Breast epithelium (tissue), 4 donors: ENCODE measurements at regions not wholly inside any gene's neighbourhood (a gene's known extent, or its start where the extent isn't known, plus 50 kb on each side); places are given as distances from the start of the nearest gene placed in this dataset.

Experiments
- DNase-seq, 2 donors: peaks; one replicate each; pipeline ENCODE4 v3.0.0-alpha.2; 2019; ENCODE audit warnings: low spot score in 2 of 2
- H3K27ac ChIP-seq, 2 donors: fragments of 200-600 bp; sonication (generic) in 1 of 2; one replicate each; pipeline ENCODE4 v1.5.1; 2016 to 2019; ENCODE audit warnings: mild to moderate bottlenecking in 1 of 2
- H3K27me3 ChIP-seq, 2 donors: fragments of 200-600 bp; sonication (generic) in 1 of 2; one replicate each; pipeline versions ENCODE4 v1.5.1 to v1.6.0; 2017 to 2019; ENCODE audit warnings: control low read depth in 1 of 2, mild to moderate bottlenecking in 1 of 2
- H3K36me3 ChIP-seq: fragments of 200-600 bp; one replicate; pipeline ENCODE4 v1.5.1; 2019
- H3K4me1 ChIP-seq, 2 donors: fragments of 200-600 bp; sonication (generic); one replicate each; pipeline ENCODE4 v1.5.1; 2016 to 2019; ENCODE audit warnings: control low read depth in 1 of 2
- H3K4me3 ChIP-seq, 3 donors: fragments of 200-600 bp; sonication (generic); 1 replicate in 2 of 3; 2 replicates in 1 of 3; pipeline ENCODE4 v1.5.1; 2016 to 2019; ENCODE audit warnings: mild to moderate bottlenecking in 3 of 3, moderate library complexity in 2 of 3
- H3K9me3 ChIP-seq, 2 donors: fragments of 200-600 bp; sonication (generic) in 1 of 2; one replicate each; pipeline ENCODE4 v1.5.1; 2016 to 2019; ENCODE audit warnings: control low read depth in 1 of 2
- CTCF ChIP-seq, 3 donors: fragments of 450-650 bp; IDR thresholded peaks; one replicate each; pipeline ENCODE4 v1.5.1; 2016 to 2017; ENCODE audit warnings: antibody characterized with exemption in 3 of 3, mild to moderate bottlenecking in 3 of 3, moderate library complexity in 3 of 3
- POLR2A ChIP-seq: fragments of 450-650 bp; IDR thresholded peaks from one replicate; pipeline ENCODE4 v1.6.1; 2016; ENCODE audit warnings: antibody characterized with exemption, mild to moderate bottlenecking, moderate library complexity
- POLR2AphosphoS5 ChIP-seq, 3 donors: sonication (generic); formaldehyde crosslinking; IDR thresholded peaks; one replicate each; pipeline ENCODE4 v1.6.1; 2017; ENCODE audit warnings: antibody characterized with exemption in 3 of 3
- intact Hi-C: fragments of 100-400 bp; cut with DNase I; formaldehyde crosslinking; loops from one replicate; pipeline ENCODE4 v1.15.1; 2023; ENCODE audit warnings: low total_unique reads

- Histone ChIP-seq H3K4me1 (no peaks in the 10 kb centered on the region), H3K4me3 (no peak overlapping the region), H3K36me3 (no peaks in the 10 kb centered on the region), H3K9me3 (no peaks in the 10 kb centered on the region), H3K27me3 (no peaks in the 10 kb centered on the region), H3K27ac (no peak overlapping the region)
- no peak for DNase-seq
- intact Hi-C loops, result no loop called here
- TF ChIP-seq POLR2A (no peak), CTCF (IDR thresholded peaks at IDR 0.05) (no peak), POLR2AphosphoS5 (IDR thresholded peaks at IDR 0.05) (no peak)
Measured at GRCh38 chr2:19292007-19292406, 66.4 kb downstream of the OSR1 start.

- intact Hi-C loops, result no loop called here
- no peak for TF ChIP-seq POLR2A
- TF ChIP-seq CTCF (IDR thresholded peaks at IDR 0.05), result no peak
- no peak for TF ChIP-seq POLR2AphosphoS5 (IDR thresholded peaks at IDR 0.05)
- H3K27me3 ChIP-seq, result no peaks in the 10 kb centered on the region
- no peaks in the 10 kb centered on the region for H3K36me3 ChIP-seq
- no peak overlapping the region for H3K4me3 ChIP-seq
- H3K27ac ChIP-seq, result no peak overlapping the region
- H3K9me3 ChIP-seq, result no peaks in the 10 kb centered on the region
- DNase-seq, result no peak
- H3K4me1 ChIP-seq, result no peaks in the 10 kb centered on the region
Measured at GRCh38 chr2:19288291-19288690, 70.1 kb downstream of the OSR1 start.

- Histone ChIP-seq H3K27me3 (no peaks in the 10 kb centered on the region), H3K9me3 (no peaks in the 10 kb centered on the region)
- intact Hi-C loops, result no loop called here
Measured at GRCh38 chr2:19287324-19287723, 71.1 kb downstream of the OSR1 start.

GRCh38 chr2:19282305-19282704 lies 76.1 kb downstream of the OSR1 start:
- intact Hi-C loops, result no loop called here
- H3K27me3 ChIP-seq, result no peaks in the 10 kb centered on the region
- no peak for DNase-seq
- no peaks in the 10 kb centered on the region for H3K36me3 ChIP-seq
- no peaks in the 10 kb centered on the region for H3K4me1 ChIP-seq
- H3K27ac ChIP-seq, result no peak overlapping the region
- H3K4me3 ChIP-seq, result no peak overlapping the region
- TF ChIP-seq POLR2A, result no peak
- no peak for TF ChIP-seq POLR2AphosphoS5 (IDR thresholded peaks at IDR 0.05)
- TF ChIP-seq CTCF (IDR thresholded peaks at IDR 0.05), result no peak
- no peaks in the 10 kb centered on the region for H3K9me3 ChIP-seq

More at GRCh38 chr2:19287324-19287723, 71.1 kb downstream of the OSR1 start:
- TF ChIP-seq POLR2AphosphoS5 (IDR thresholded peaks at IDR 0.05), result no peak
- no peak for TF ChIP-seq POLR2A
- no peak for TF ChIP-seq CTCF (IDR thresholded peaks at IDR 0.05)
- Histone ChIP-seq H3K4me3 (no peak overlapping the region), H3K36me3 (no peaks in the 10 kb centered on the region), H3K4me1 (no peaks in the 10 kb centered on the region), H3K27ac (no peak overlapping the region)
- no peak for DNase-seq

GRCh38 chr2:19274439-19274838 lies 84.0 kb downstream of the OSR1 start:
- Histone ChIP-seq H3K27me3 (no peaks in the 10 kb centered on the region), H3K4me1 (no peaks in the 10 kb centered on the region), H3K4me3 (no peak overlapping the region), H3K9me3 (no peaks in the 10 kb centered on the region), H3K27ac (no peak overlapping the region), H3K36me3 (no peaks in the 10 kb centered on the region)
- DNase-seq, result no peak
- TF ChIP-seq POLR2AphosphoS5 (IDR thresholded peaks at IDR 0.05), result no peak
- no peak for TF ChIP-seq CTCF (IDR thresholded peaks at IDR 0.05)
- no peak for TF ChIP-seq POLR2A
- intact Hi-C loops, result loop anchor here (5.0 kb wide), 1 partner anchor 238 kb away; no protein-coding TSS in a partner anchor
